K562 (cell line): ENCODE measurements at regions not wholly inside any gene's neighbourhood (a gene's known extent, or its start where the extent isn't known, plus 50 kb on each side); places are given as distances from the start of the nearest gene placed in this dataset.

Experiments used
- ATAC-seq: fragments of 200-7000 bp; cut with Tn5 transposase; 3 replicates; pipeline ENCODE4 v1.9.1; 2020; ENCODE audit warnings: moderate library complexity
- BruUV-seq: library from RNA; stranded (reverse); fragments of 400-500 nt; replicated peaks from 2 replicates; lab custom pipeline; 2021; lab: Mats Ljungman, UMichigan
- CTCF ChIA-PET: fragments of 300-600 bp; formaldehyde crosslinking; extraction: SDS; loops from one replicate; lab custom pipeline; 2021; ENCODE audit warnings: low intra/inter-chr PET ratio; lab: Yijun Ruan, JAX
- POLR2A ChIA-PET: fragments of 300-600, 350-650 bp; sonication (Branson Sonifier 250); formaldehyde crosslinking; extraction: SDS; loops from one replicate; lab custom pipeline; 2021; ENCODE audit warnings: antibody characterized with exemption, inconsistent platforms; lab: Yijun Ruan, JAX
- DNase-seq, 4 experiments: peaks; one replicate each; pipeline versions ENCODE4 v3.0.0 to v3.0.0-alpha.2; 2011 to 2018; ENCODE audit warnings: low spot score in 3 of 4, mixed read lengths in 3 of 4; ENCODE audit errors: extremely low read depth in 1 of 4
- FAIRE-seq: peaks from 2 replicates; lab custom pipeline; 2011; peaks lifted over from hg19 to GRCh38; lab: Jason Lieb, UNC
- H2AFZ ChIP-seq: 2 replicates; pipeline ENCODE4 v1.6.0; 2011; ENCODE audit warnings: low read depth, low read length, control low read depth, inconsistent platforms
- H3K27ac ChIP-seq: fragments of 200-600 bp; 3 replicates; pipeline ENCODE4 v1.8.0; 2011; ENCODE audit warnings: low read depth, mild to moderate bottlenecking, control low read depth, inconsistent platforms, low read length, moderate library complexity, mixed read lengths; ENCODE audit errors: extremely low read depth
- H3K27me3 ChIP-seq, 2 experiments: fragments of 300-600 bp in 1 of 2; 2 replicates in 1 of 2; 3 replicates in 1 of 2; pipeline versions ENCODE4 v1.6.0 to v1.8.0; 2011; ENCODE audit warnings: inconsistent platforms in 2 of 2, low read length in 2 of 2, mild to moderate bottlenecking in 1 of 2, mixed read lengths in 1 of 2, moderate library complexity in 1 of 2; ENCODE audit not compliant: control insufficient read depth in 2 of 2, insufficient read depth in 2 of 2
- H3K36me3 ChIP-seq: fragments of 300-600 bp; 3 replicates; pipeline ENCODE4 v1.8.0; 2011; ENCODE audit warnings: mild to moderate bottlenecking, low read length, inconsistent platforms; ENCODE audit not compliant: control insufficient read depth, insufficient read depth
- H3K4me1 ChIP-seq, 2 experiments: fragments of 200-600 bp in 1 of 2; replicated peaks in 1 of 2; 2 replicates in 1 of 2; 3 replicates in 1 of 2; pipeline versions ENCODE4 v1.5.1 to v1.8.0; 2011; ENCODE audit warnings: inconsistent platforms in 2 of 2, low read length in 2 of 2, mild to moderate bottlenecking in 1 of 2, mixed read lengths in 1 of 2, moderate library complexity in 1 of 2; ENCODE audit not compliant: control insufficient read depth in 2 of 2, insufficient read depth in 2 of 2
- H3K4me2 ChIP-seq: 2 replicates; pipeline ENCODE4 v1.6.1; 2011; ENCODE audit warnings: low read length, control low read depth, inconsistent platforms, mixed read lengths; ENCODE audit not compliant: insufficient read depth
- H3K4me3 ChIP-seq: fragments of 200-600 bp; sonication (generic), shearing (Covaris generic); 2 replicates; pipeline ENCODE4 v1.5.1; 2016; ENCODE audit warnings: control low read depth, inconsistent platforms
- H3K79me2 ChIP-seq: fragments of 200-600 bp; 3 replicates; pipeline ENCODE4 v1.8.0; 2011; ENCODE audit warnings: low read length, inconsistent platforms; ENCODE audit not compliant: control insufficient read depth, insufficient read depth
- H3K9ac ChIP-seq, 2 experiments: 2 replicates each; pipeline versions ENCODE4 v1.6.0 to v1.6.1; 2011; ENCODE audit warnings: low read depth in 2 of 2, low read length in 2 of 2, control low read depth in 1 of 2, inconsistent platforms in 1 of 2, mild to moderate bottlenecking in 1 of 2, mixed read lengths in 1 of 2; ENCODE audit not compliant: insufficient read depth in 1 of 2
- H3K9me1 ChIP-seq: one replicate; pipeline ENCODE4 v1.6.0; 2011; ENCODE audit warnings: inconsistent platforms, mild to moderate bottlenecking, low read length, moderate library complexity; ENCODE audit not compliant: control insufficient read depth, insufficient read depth
- H3K9me3 ChIP-seq: replicated peaks from 2 replicates; pipeline ENCODE4 v1.5.1; 2011; ENCODE audit warnings: low read depth, low read length, inconsistent platforms; ENCODE audit not compliant: control insufficient read depth, insufficient read depth
- H4K20me1 ChIP-seq: replicated peaks from 2 replicates; pipeline ENCODE4 v1.6.1; 2011; ENCODE audit warnings: low read length, inconsistent platforms, mixed read lengths; ENCODE audit not compliant: control insufficient read depth, insufficient read depth
- BRCA1 ChIP-seq, 2 experiments: fragments of 450-650 bp in 1 of 2; sonication (generic) in 1 of 2; formaldehyde crosslinking in 1 of 2; IDR thresholded peaks; 2 replicates each; pipeline versions ENCODE4 v1.5.0 to v1.6.1; 2017 to 2020; ENCODE audit warnings: mild to moderate bottlenecking in 1 of 2, missing genetic modification reagents in 1 of 2
- CBFB ChIP-seq: sonication (generic); formaldehyde crosslinking; IDR thresholded peaks from 2 replicates; pipeline ENCODE4 v1.4.0; 2020; ENCODE audit warnings: mild to moderate bottlenecking, missing genetic modification reagents
- CEBPG ChIP-seq, 3 experiments: fragments of 200-800 bp in 1 of 3; sonication (Bioruptor generic) in 1 of 3; sonication (generic) in 1 of 3; formaldehyde crosslinking in 1 of 3; IDR thresholded peaks in 2 of 3; conservative IDR thresholded peaks in 1 of 3; 2 replicates each; pipeline versions ENCODE4 v1.6.1 to v1.8.0; 2016 to 2022; ENCODE audit warnings: missing compliant biosample characterization in 2 of 3, missing genetic modification characterization in 2 of 3, mild to moderate bottlenecking in 1 of 3, missing genetic modification reagents in 1 of 3
- ETV6 ChIP-seq, 3 experiments: fragments of 150-350 bp in 1 of 3; sonication (generic) in 1 of 3; formaldehyde crosslinking in 1 of 3; IDR thresholded peaks; 2 replicates each; pipeline versions ENCODE4 v1.6.1 to v1.8.0; 2014 to 2022; ENCODE audit warnings: borderline replicate concordance in 2 of 3, low read depth in 2 of 3, antibody characterized with exemption in 1 of 3, low read length in 1 of 3, mild to moderate bottlenecking in 1 of 3, missing genetic modification reagents in 1 of 3
- HNRNPL ChIP-seq: fragments of 200-400 bp; formaldehyde crosslinking; IDR thresholded peaks from 2 replicates; pipeline ENCODE4 v1.6.1; 2017; ENCODE audit warnings: low read depth, mild to moderate bottlenecking, low read length
- HSF4 ChIP-seq: fragments of 250-450 bp; sonication (Bioruptor Pico); IDR thresholded peaks from 2 replicates; pipeline ENCODE4 v2.1.2; 2022; ENCODE audit warnings: mild to moderate bottlenecking, moderate library complexity, borderline replicate concordance
- L3MBTL2 ChIP-seq: fragments of 450-650 bp; IDR thresholded peaks from 2 replicates; pipeline ENCODE4 v1.6.1; 2016; ENCODE audit warnings: mild to moderate bottlenecking, moderate library complexity
- NR1H2 ChIP-seq: sonication (generic); formaldehyde crosslinking; IDR thresholded peaks from 2 replicates; pipeline ENCODE4 v1.4.0; 2020; ENCODE audit warnings: mild to moderate bottlenecking, missing genetic modification reagents
- PTTG1 ChIP-seq: fragments of 450-650 bp; IDR thresholded peaks from 2 replicates; pipeline ENCODE4 v1.6.1; 2016; ENCODE audit warnings: low read depth, mild to moderate bottlenecking, missing genetic modification characterization, missing compliant biosample characterization
- RBM17 ChIP-seq: fragments of 200-400 bp; formaldehyde crosslinking; IDR thresholded peaks from 2 replicates; pipeline ENCODE4 v1.6.1; 2017; ENCODE audit warnings: low read depth, mild to moderate bottlenecking, low read length, borderline replicate concordance
- SREBF1 ChIP-seq: fragments of 150-350 bp; IDR thresholded peaks from 2 replicates; pipeline ENCODE4 v1.6.1; 2014; ENCODE audit warnings: antibody characterized with exemption, low read depth, low read length, borderline replicate concordance
- SRSF1 ChIP-seq: fragments of 200-400 bp; formaldehyde crosslinking; IDR thresholded peaks from 2 replicates; pipeline ENCODE4 v1.6.1; 2017; ENCODE audit warnings: mild to moderate bottlenecking, low read depth, low read length, moderate library complexity
- ZNF146 ChIP-seq: IDR thresholded peaks from one replicate; pipeline ENCODE4 v1.6.1; 2018; ENCODE audit warnings: missing compliant biosample characterization; ENCODE audit not compliant: unreplicated experiment
- ZNF311 ChIP-seq: fragments of 250-450 bp; sonication (Bioruptor Pico); IDR thresholded peaks from 2 replicates; pipeline ENCODE4 v1.4.0; 2020; ENCODE audit warnings: mild to moderate bottlenecking, moderate library complexity
- ZNF778 ChIP-seq: fragments of 450-650 bp; formaldehyde crosslinking; IDR thresholded peaks from 2 replicates; pipeline ENCODE4 v1.4.0; 2020; ENCODE audit warnings: mild to moderate bottlenecking, moderate library complexity
- WGBS: fragments of 100-300 bp; shearing (Covaris generic); methylation state at CpG from one replicate; pipeline ENCODE4 v1.1.6; 2016; ENCODE audit warnings: low coverage, mixed read lengths; ENCODE audit not compliant: insufficient coverage; ENCODE audit errors: missing lambda C conversion rate; 5-methylcytosine and 5-hydroxymethylcytosine counted together
- in situ Hi-C: fragments of 300-500 bp; cut with MboI; formaldehyde crosslinking; loops from 4 replicates; pipeline ENCODE4 v1.15.0; 2018; ENCODE audit warnings: inconsistent platforms, mixed read lengths
- intact Hi-C: fragments of 100-400 bp; cut with micrococcal nuclease; formaldehyde crosslinking; loops from 2 replicates; pipeline ENCODE4 v1.14.2; 2022
- TF ChIP-seq, protein P1 (sequence below): fragments of 450-650 bp; IDR thresholded peaks from 2 replicates; pipeline ENCODE4 v1.6.1; 2016; ENCODE audit warnings: antibody characterized with exemption
- TF ChIP-seq, protein P2 (sequence below): fragments of 450-650 bp; formaldehyde crosslinking; IDR thresholded peaks from 2 replicates; pipeline ENCODE4 v1.4.0; 2022; ENCODE audit warnings: missing genetic modification characterization
- TF ChIP-seq, protein P3 (sequence below), 2 experiments: fragments of 450-650 bp; IDR thresholded peaks; 2 replicates each; pipeline ENCODE4 v1.6.1; 2016

DNA sequence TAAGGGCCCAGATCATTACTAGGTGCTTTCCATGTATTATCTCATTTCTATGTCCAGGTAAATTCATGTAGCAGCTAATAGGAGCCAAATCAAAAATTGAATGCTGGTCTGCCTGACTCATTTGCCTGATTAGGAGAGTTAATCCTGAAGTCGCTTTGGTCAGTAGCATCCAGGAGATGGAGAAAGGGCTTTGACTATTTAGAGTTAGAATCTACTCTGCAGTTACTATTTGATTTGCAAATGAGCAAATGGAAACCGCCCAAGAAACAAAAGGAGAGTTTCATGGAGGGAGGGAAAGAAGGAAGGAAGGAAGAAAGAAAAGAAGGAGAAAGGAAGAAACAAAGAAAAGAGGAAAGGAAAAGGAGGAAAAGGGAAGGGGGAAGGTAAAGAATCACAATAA, 539.6 kb upstream of the MMS22L start:
- Histone ChIP-seq H3K79me2 (no peaks in the 10 kb centered on the region), H3K4me1 (no peaks in the 10 kb centered on the region), H3K9me3 (no peaks in the 10 kb centered on the region), H2AFZ (no peak overlapping the region), H3K4me3 (no peak overlapping the region), H4K20me1 (no peaks in the 10 kb centered on the region), H3K4me2 (no peak overlapping the region), H3K9me1 (no peaks in the 10 kb centered on the region), H3K9ac (no peak overlapping the region), H3K27ac (no peak overlapping the region), H3K36me3 (no peaks in the 10 kb centered on the region), H3K27me3 (no peaks in the 10 kb centered on the region)
- TF ChIP-seq HSF4 = no peak
- TF ChIP-seq RBM17 = no peak
- no peak for TF ChIP-seq L3MBTL2
- no peak for TF ChIP-seq PTTG1 (tag)
- TF ChIP-seq HNRNPL = no peak
- TF ChIP-seq SRSF1 = no peak
- no peak for TF ChIP-seq NR1H2 (CRISPR knock-in tag)
- TF ChIP-seq, protein P1, sequence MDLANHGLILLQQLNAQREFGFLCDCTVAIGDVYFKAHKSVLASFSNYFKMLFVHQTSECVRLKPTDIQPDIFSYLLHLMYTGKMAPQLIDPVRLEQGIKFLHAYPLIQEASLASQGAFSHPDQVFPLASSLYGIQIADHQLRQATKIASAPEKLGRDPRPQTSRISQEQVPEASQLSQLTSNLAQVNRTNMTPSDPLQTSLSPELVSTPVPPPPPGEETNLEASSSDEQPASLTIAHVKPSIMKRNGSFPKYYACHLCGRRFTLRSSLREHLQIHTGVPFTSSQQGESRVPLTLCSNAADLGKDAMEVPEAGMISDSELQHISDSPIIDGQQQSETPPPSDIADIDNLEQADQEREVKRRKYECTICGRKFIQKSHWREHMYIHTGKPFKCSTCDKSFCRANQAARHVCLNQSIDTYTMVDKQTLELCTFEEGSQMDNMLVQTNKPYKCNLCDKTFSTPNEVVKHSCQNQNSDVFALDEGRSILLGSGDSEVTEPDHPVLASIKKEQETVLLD = no peak
- TF ChIP-seq, protein P2, sequence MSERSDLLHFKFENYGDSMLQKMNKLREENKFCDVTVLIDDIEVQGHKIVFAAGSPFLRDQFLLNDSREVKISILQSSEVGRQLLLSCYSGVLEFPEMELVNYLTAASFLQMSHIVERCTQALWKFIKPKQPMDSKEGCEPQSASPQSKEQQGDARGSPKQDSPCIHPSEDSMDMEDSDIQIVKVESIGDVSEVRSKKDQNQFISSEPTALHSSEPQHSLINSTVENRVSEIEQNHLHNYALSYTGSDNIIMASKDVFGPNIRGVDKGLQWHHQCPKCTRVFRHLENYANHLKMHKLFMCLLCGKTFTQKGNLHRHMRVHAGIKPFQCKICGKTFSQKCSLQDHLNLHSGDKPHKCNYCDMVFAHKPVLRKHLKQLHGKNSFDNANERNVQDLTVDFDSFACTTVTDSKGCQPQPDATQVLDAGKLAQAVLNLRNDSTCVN (CRISPR knock-in tag) = no peak
- no peak for TF ChIP-seq ETV6 (IDR thresholded peaks at IDR 0.05; ENCODE audit: borderline replicate concordance in 1 of 2, low read depth in 2 of 2, low read length in 1 of 2)
- TF ChIP-seq ETV6 (CRISPR knock-in tag; IDR thresholded peaks at IDR 0.05; ENCODE audit: borderline replicate concordance) = no peak
- TF ChIP-seq CBFB (CRISPR knock-in tag) = no peak
- TF ChIP-seq BRCA1 (IDR thresholded peaks at IDR 0.05) = no peak
- TF ChIP-seq BRCA1 (CRISPR knock-in tag; IDR thresholded peaks at IDR 0.05) = no peak
- TF ChIP-seq, protein P3, sequence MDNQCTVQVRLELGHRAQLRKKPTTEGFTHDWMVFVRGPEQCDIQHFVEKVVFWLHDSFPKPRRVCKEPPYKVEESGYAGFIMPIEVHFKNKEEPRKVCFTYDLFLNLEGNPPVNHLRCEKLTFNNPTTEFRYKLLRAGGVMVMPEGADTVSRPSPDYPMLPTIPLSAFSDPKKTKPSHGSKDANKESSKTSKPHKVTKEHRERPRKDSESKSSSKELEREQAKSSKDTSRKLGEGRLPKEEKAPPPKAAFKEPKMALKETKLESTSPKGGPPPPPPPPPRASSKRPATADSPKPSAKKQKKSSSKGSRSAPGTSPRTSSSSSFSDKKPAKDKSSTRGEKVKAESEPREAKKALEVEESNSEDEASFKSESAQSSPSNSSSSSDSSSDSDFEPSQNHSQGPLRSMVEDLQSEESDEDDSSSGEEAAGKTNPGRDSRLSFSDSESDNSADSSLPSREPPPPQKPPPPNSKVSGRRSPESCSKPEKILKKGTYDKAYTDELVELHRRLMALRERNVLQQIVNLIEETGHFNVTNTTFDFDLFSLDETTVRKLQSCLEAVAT (IDR thresholded peaks at IDR 0.05) = no peak
- no peak for TF ChIP-seq SREBF1
- no peak for TF ChIP-seq ZNF146
- TF ChIP-seq ZNF778 (CRISPR knock-in tag) = no peak
- TF ChIP-seq ZNF311 (CRISPR knock-in tag) = no peak
- no peak for TF ChIP-seq CEBPG (CRISPR knock-in tag; IDR thresholded peaks at IDR 0.05)
- TF ChIP-seq CEBPG (tag; conservative IDR thresholded peaks at IDR 0.05 in 1 of 2, IDR thresholded peaks at IDR 0.05 in 1 of 2) = no peak
- no TSS peak for BruUV-seq
- ChIA-PET CTCF (no interaction called here), POLR2A (no interaction called here)
- WGBS = 0% methylated on average over 2 of the region's 2 CpGs
- DNase-seq (no peak), ATAC-seq (no peak), FAIRE-seq (no peak)
- intact Hi-C loops = no loop called here
- in situ Hi-C loops = no loop called here
